ENCODE measurements at regions not wholly inside any gene's neighbourhood (a gene's known extent, or its start where the extent isn't known, plus 50 kb on each side); places are given as distances from the start of the nearest gene placed in this dataset.

DNA sequence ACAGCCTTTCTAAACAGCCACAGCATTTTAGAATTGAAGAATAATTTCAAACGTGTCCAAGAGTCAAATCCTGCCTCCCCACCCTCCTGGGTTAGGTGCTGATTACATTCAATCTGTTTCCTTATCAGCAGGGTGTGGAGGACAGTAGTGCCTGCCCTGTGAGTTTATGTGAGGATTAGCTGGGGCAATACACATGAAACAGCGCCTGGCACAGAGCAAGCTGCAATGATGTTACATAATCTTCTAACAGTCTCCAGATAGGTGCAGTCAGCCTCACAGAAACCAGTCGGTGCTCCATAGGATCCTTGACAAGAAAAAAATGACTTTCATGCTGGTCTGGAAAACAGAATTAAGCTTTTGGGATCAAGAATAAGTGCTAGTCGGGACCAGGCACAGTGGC lies 91.7 kb upstream of the ITGA6 start:
- H3K4me1 Mint-ChIP-seq = peaks cover 9 to 17% (median 13%) of the 10 kb centered on the region in 4 donors

DNA sequence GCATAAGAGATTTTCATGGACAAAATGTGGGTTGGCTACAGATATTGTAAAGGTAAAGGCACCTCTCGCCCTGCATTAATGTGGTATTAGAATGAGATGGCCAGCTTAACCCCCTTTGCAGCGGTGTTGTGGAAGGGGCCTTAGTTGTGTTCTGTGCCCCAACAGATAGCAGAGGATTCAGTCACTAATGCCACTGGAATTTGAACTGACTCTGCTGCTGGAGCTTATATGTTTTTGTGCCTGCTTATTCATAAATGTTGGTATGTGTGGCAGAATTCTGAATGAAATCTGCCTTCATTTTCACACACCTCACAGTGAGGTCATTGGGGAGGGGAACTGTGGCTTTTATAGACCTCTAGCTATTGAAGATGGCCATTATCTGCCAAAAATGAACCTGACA lies 90.7 kb upstream of the ITGA6 start:
- Histone ChIP-seq H3K36me3 (ENCODE audit: control insufficient read depth, insufficient read depth, low read length) (no peaks in the 10 kb centered on the region), H3K9me3 (ENCODE audit: control insufficient read depth in 2 of 2, low read length in 2 of 2) (no peaks in the 10 kb centered on the region), H3K4me1 (ENCODE audit: control insufficient read depth, insufficient read depth, low read length, poor library complexity, severe bottlenecking) (no peaks in the 10 kb centered on the region), H3K27me3 (ENCODE audit: control insufficient read depth, insufficient read depth, low read length) (no peaks in the 10 kb centered on the region), H3K4me3 (ENCODE audit: low read depth, low read length) (no peak overlapping the region), H3K27ac (ENCODE audit: insufficient read depth, low read length, poor library complexity, severe bottlenecking) (no peak overlapping the region)
- H3K4me3 Mint-ChIP-seq = no peak overlapping the region
- peaks cover 0 to 2% (median 0%) of the 10 kb centered on the region in 7 donors for H3K9me3 Mint-ChIP-seq
- no peak for ATAC-seq (ENCODE audit: low read depth in 2 of 2)
- peak overlapping the region in 1 of 3 donors; percentile 64 for H3K27ac Mint-ChIP-seq
- H3K36me3 Mint-ChIP-seq = no peaks in the 10 kb centered on the region
- H3K4me1 Mint-ChIP-seq = peaks cover 9 to 17% (median 13%) of the 10 kb centered on the region in 4 donors
- H3K27me3 Mint-ChIP-seq = peaks cover 21% of the 10 kb centered on the region
- DNase-seq = no peak

More for the DNA sequence above, 91.7 kb upstream of the ITGA6 start:
- H3K36me3 ChIP-seq (ENCODE audit: control insufficient read depth, insufficient read depth, low read length) = no peaks in the 10 kb centered on the region
- Mint-ChIP-seq H3K4me3 (no peak overlapping the region), H3K36me3 (no peaks in the 10 kb centered on the region), H3K27ac (no peak overlapping the region), H3K9me3 (peaks cover 0 to 2% (median 0%) of the 10 kb centered on the region in 7 donors), H3K27me3 (peaks cover 25% of the 10 kb centered on the region)
- DNase-seq = no peak
- ATAC-seq (ENCODE audit: low read depth in 2 of 2) = no peak
- H3K4me3 ChIP-seq (ENCODE audit: low read depth, low read length) = no peak overlapping the region
- H3K27ac ChIP-seq (ENCODE audit: insufficient read depth, low read length, poor library complexity, severe bottlenecking) = no peak overlapping the region
- no peaks in the 10 kb centered on the region for H3K4me1 ChIP-seq (ENCODE audit: control insufficient read depth, insufficient read depth, low read length, poor library complexity, severe bottlenecking)
- no peaks in the 10 kb centered on the region for H3K27me3 ChIP-seq (ENCODE audit: control insufficient read depth, insufficient read depth, low read length)
- no peaks in the 10 kb centered on the region for H3K9me3 ChIP-seq (ENCODE audit: control insufficient read depth in 2 of 2, low read length in 2 of 2)

- Mint-ChIP-seq H3K4me1 (peaks cover 9 to 22% (median 16%) of the 10 kb centered on the region in 4 donors), H3K36me3 (peaks cover 4% of the 10 kb centered on the region), H3K27me3 (peaks cover 36% of the 10 kb centered on the region), H3K27ac (peak overlapping the region in 2 of 3 donors; percentile 26 to 66), H3K4me3 (peak overlapping the region in 3 of 4 donors; percentile 11 to 68 (median 66)), H3K9me3 (peaks cover 0 to 10% (median 2%) of the 10 kb centered on the region in 7 donors)
- DNase-seq (peak in 1 of 3 donors; percentile 4), ATAC-seq (ENCODE audit: low read depth in 2 of 2) (peak; percentile 50 to 55)
- Histone ChIP-seq H3K36me3 (ENCODE audit: control insufficient read depth, insufficient read depth, low read length) (no peaks in the 10 kb centered on the region), H3K27me3 (ENCODE audit: control insufficient read depth, insufficient read depth, low read length) (no peaks in the 10 kb centered on the region), H3K4me3 (ENCODE audit: low read depth, low read length) (no peak overlapping the region), H3K27ac (ENCODE audit: insufficient read depth, low read length, poor library complexity, severe bottlenecking) (no peak overlapping the region), H3K9me3 (ENCODE audit: control insufficient read depth in 2 of 2, low read length in 2 of 2) (peaks cover 6% of the 10 kb centered on the region in 2 experiments), H3K4me1 (ENCODE audit: control insufficient read depth, insufficient read depth, low read length, poor library complexity, severe bottlenecking) (no peaks in the 10 kb centered on the region)
Observed at GRCh38 chr2:172339371-172340010, 87.9 kb upstream of the ITGA6 start.

GRCh38 chr2:172340394-172340793 lies 87.0 kb upstream of the ITGA6 start:
- DNase-seq (no peak), ATAC-seq (ENCODE audit: low read depth in 2 of 2) (no peak)

DNA sequence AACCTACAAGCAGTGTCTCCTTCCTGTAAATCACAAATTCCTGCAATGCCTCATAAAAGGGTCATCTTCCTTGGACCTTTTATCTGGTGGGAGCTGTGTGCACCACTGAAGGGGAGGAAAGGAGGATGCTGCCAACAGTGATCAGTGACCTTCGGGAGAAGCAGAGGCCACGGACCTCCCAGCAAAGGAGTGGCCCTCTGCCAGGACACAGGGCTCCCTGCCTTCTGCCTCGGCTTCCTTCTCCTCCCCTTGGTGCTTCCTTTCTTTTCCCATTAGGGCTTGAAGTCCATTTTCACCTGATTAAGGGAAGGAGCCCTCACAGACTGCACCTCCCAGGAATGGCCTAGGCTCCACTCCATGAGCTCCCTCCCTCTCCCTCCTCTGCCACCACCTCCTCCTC lies 85.3 kb upstream of the ITGA6 start:
- Mint-ChIP-seq H3K9me3 (peaks cover 0 to 22% (median 5%) of the 10 kb centered on the region in 7 donors), H3K36me3 (peaks cover 4% of the 10 kb centered on the region), H3K27me3 (peaks cover 40% of the 10 kb centered on the region), H3K4me1 (peaks cover 9 to 22% (median 16%) of the 10 kb centered on the region in 4 donors), H3K4me3 (no peak overlapping the region), H3K27ac (no peak overlapping the region)
- H3K27ac ChIP-seq (ENCODE audit: insufficient read depth, low read length, poor library complexity, severe bottlenecking) = no peak overlapping the region
- H3K9me3 ChIP-seq (ENCODE audit: control insufficient read depth in 2 of 2, low read length in 2 of 2) = peaks cover 6 to 9% of the 10 kb centered on the region in 2 experiments
- DNase-seq = no peak
- H3K27me3 ChIP-seq (ENCODE audit: control insufficient read depth, insufficient read depth, low read length) = no peaks in the 10 kb centered on the region
- H3K36me3 ChIP-seq (ENCODE audit: control insufficient read depth, insufficient read depth, low read length) = no peaks in the 10 kb centered on the region
- no peak for ATAC-seq (ENCODE audit: low read depth in 2 of 2)
- no peak overlapping the region for H3K4me3 ChIP-seq (ENCODE audit: low read depth, low read length)
- H3K4me1 ChIP-seq (ENCODE audit: control insufficient read depth, insufficient read depth, low read length, poor library complexity, severe bottlenecking) = no peaks in the 10 kb centered on the region

More at GRCh38 chr2:172340394-172340793, 87.0 kb upstream of the ITGA6 start:
- Mint-ChIP-seq H3K27ac (peak overlapping the region in 1 of 3 donors; percentile 66), H3K36me3 (peaks cover 4% of the 10 kb centered on the region), H3K27me3 (peaks cover 37% of the 10 kb centered on the region), H3K9me3 (peaks cover 0 to 14% (median 5%) of the 10 kb centered on the region in 7 donors), H3K4me3 (peak overlapping the region in 1 of 4 donors; percentile 66), H3K4me1 (peaks cover 9 to 22% (median 16%) of the 10 kb centered on the region in 4 donors)
- Histone ChIP-seq H3K27me3 (ENCODE audit: control insufficient read depth, insufficient read depth, low read length) (no peaks in the 10 kb centered on the region), H3K4me1 (ENCODE audit: control insufficient read depth, insufficient read depth, low read length, poor library complexity, severe bottlenecking) (no peaks in the 10 kb centered on the region), H3K4me3 (ENCODE audit: low read depth, low read length) (peak overlapping the region; percentile 38), H3K27ac (ENCODE audit: insufficient read depth, low read length, poor library complexity, severe bottlenecking) (no peak overlapping the region), H3K36me3 (ENCODE audit: control insufficient read depth, insufficient read depth, low read length) (no peaks in the 10 kb centered on the region), H3K9me3 (ENCODE audit: control insufficient read depth in 2 of 2, low read length in 2 of 2) (peaks cover 6 to 9% of the 10 kb centered on the region in 2 experiments)

GRCh38 chr2:172342611-172343010 lies 84.8 kb upstream of the ITGA6 start:
- H3K4me1 Mint-ChIP-seq = peaks cover 9 to 22% (median 16%) of the 10 kb centered on the region in 4 donors
- peaks cover 4% of the 10 kb centered on the region for H3K36me3 Mint-ChIP-seq
- H3K27ac ChIP-seq (ENCODE audit: insufficient read depth, low read length, poor library complexity, severe bottlenecking) = no peak overlapping the region
- H3K4me3 ChIP-seq (ENCODE audit: low read depth, low read length) = no peak overlapping the region
- H3K9me3 Mint-ChIP-seq = peaks cover 0 to 26% (median 5%) of the 10 kb centered on the region in 7 donors
- no peak overlapping the region for H3K4me3 Mint-ChIP-seq
- H3K27ac Mint-ChIP-seq = peak overlapping the region in 1 of 3 donors; percentile 24
- DNase-seq = no peak
- no peaks in the 10 kb centered on the region for H3K36me3 ChIP-seq (ENCODE audit: control insufficient read depth, insufficient read depth, low read length)
- peaks cover 46% of the 10 kb centered on the region for H3K27me3 Mint-ChIP-seq
- H3K4me1 ChIP-seq (ENCODE audit: control insufficient read depth, insufficient read depth, low read length, poor library complexity, severe bottlenecking) = no peaks in the 10 kb centered on the region
- peaks cover 2% of the 10 kb centered on the region for H3K27me3 ChIP-seq (ENCODE audit: control insufficient read depth, insufficient read depth, low read length)
- ATAC-seq (ENCODE audit: low read depth in 2 of 2) = no peak
- peaks cover 9 to 10% of the 10 kb centered on the region in 2 experiments for H3K9me3 ChIP-seq (ENCODE audit: control insufficient read depth in 2 of 2, low read length in 2 of 2)

- Mint-ChIP-seq H3K4me1 (peaks cover 9 to 20% (median 16%) of the 10 kb centered on the region in 4 donors), H3K9me3 (peaks cover 0 to 31% (median 8%) of the 10 kb centered on the region in 7 donors), H3K36me3 (peaks cover 4% of the 10 kb centered on the region), H3K4me3 (no peak overlapping the region), H3K27ac (no peak overlapping the region), H3K27me3 (peaks cover 51% of the 10 kb centered on the region)
- Histone ChIP-seq H3K27ac (ENCODE audit: insufficient read depth, low read length, poor library complexity, severe bottlenecking) (no peak overlapping the region), H3K27me3 (ENCODE audit: control insufficient read depth, insufficient read depth, low read length) (peaks cover 8% of the 10 kb centered on the region), H3K4me1 (ENCODE audit: control insufficient read depth, insufficient read depth, low read length, poor library complexity, severe bottlenecking) (no peaks in the 10 kb centered on the region), H3K4me3 (ENCODE audit: low read depth, low read length) (no peak overlapping the region), H3K9me3 (ENCODE audit: control insufficient read depth in 2 of 2, low read length in 2 of 2) (peaks cover 9 to 11% of the 10 kb centered on the region in 2 experiments), H3K36me3 (ENCODE audit: control insufficient read depth, insufficient read depth, low read length) (no peaks in the 10 kb centered on the region)
- ATAC-seq (ENCODE audit: low read depth in 2 of 2) (no peak), DNase-seq (no peak)
Observed at GRCh38 chr2:172344159-172344558, 83.2 kb upstream of the ITGA6 start.
